HG02798 (cell line): ENCODE measurements at regions not wholly inside any gene's neighbourhood (a gene's known extent, or its start where the extent isn't known, plus 50 kb on each side); places are given as distances from the start of the nearest gene placed in this dataset.

Experiments
- ATAC-seq: cut with Tn5 transposase; IDR thresholded peaks from one replicate; pipeline ENCODE4 v1.9.1; 2021; ENCODE audit warnings: mild to moderate bottlenecking; ENCODE audit not compliant: unreplicated experiment, poor library complexity

DNA sequence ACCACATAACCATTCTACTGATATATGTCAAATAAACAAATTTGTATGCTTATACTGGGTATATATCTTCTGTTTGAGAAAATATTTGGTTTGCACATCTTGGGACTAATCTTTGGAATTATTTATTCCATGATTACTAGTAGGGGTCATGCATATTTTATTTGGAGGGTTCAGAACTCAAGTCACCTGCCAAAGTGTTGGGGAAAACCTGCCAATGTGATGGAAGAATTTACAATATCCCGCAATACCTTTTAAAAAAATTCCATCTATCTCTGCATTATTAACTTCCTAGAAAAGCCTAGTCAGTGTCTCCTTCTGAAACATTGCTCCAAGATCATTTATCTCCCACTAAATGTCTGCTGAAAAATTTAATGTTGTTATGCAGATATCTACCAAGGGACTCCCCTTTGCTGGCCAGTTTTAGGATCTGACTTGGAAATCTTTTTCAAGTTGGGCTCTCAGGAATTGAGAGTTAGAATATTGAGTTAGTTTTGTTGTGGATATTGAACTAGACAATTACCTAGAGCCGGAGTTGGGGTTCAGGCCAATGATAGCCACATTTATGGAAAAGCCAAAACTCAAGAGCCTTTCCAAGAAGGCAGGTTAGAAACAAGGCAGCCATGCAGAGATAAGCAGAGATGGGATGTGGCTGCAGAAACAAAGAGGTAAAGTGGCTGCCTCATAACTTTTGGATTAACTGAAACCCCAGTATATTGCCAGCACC, 425.2 kb downstream of the ADAMTS20 start:
- ATAC-seq: no peak

- no peak for ATAC-seq
Observed at GRCh38 chr12:43123461-43123860, 428.5 kb downstream of the ADAMTS20 start.

- no peak for ATAC-seq
Observed at GRCh38 chr12:43120150-43120549, 431.9 kb downstream of the ADAMTS20 start.

DNA sequence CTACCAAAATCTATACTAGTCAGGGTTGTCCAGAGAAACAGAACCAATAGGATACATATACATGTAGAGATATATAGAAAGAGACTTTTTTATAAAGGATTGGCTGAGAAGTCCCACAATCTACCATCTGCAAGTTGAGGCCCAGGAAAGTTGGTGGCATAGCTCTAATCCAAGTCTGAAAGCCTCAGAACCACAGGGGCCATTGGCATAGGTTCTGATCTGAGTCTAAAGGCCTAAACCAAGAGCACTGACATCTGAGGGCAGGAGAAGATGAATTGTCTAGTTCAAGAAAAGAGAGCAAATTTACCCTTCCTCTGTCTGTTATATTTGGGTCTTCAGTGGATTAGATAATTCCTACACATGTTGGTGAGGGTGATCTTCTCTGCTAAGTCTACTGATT, 433.1 kb downstream of the ADAMTS20 start:
- no peak for ATAC-seq

DNA sequence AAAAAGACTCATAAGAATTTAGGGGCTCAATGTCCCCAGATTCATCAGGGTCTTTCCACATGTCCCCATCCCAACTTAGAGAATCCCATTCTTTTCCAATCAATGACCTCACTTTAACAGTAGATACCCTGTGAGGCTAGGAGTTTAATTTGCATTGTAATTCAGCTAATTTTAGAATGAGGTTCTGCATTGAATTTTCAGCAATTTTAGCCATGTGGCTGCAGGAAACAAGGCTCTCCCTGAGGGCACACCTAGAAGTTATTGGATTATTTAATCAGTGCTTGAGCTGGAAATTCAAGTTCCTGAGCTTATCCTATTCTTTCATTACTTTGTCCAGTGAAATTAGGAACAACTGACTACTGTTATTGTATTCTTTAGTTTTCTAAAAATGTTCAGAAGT, 433.8 kb downstream of the ADAMTS20 start:
- ATAC-seq: no peak

GRCh38 chr12:43117226-43117930, 434.6 kb downstream of the ADAMTS20 start:
- ATAC-seq: no peak

GRCh38 chr12:43115441-43116160, 436.4 kb downstream of the ADAMTS20 start:
- no peak for ATAC-seq

DNA sequence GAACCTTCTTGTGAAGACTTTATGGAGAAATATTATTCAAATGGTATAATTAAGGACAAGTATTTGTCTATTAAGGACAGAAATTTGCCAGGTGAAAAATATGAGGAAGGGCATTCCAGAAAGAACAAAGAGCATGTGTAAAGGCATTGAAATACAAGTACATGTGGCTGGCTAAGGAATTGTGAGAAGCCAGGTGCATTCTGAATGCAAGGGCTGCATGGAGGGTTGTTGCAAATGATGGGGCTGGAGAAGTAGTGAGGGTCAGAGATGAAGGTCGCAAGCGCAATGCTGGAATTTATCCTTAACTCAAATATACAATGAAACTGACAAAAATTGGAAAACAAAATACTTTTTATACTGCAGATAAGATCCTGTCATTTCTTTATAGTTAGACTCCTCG, 437.7 kb downstream of the ADAMTS20 start:
- ATAC-seq: no peak

GRCh38 chr12:43113616-43114015, 438.4 kb downstream of the ADAMTS20 start:
- ATAC-seq: no peak

- no peak for ATAC-seq
Observed at GRCh38 chr12:43113135-43113534, 438.9 kb downstream of the ADAMTS20 start.

- ATAC-seq: no peak
Observed at GRCh38 chr12:43112101-43112920, 439.7 kb downstream of the ADAMTS20 start.

DNA sequence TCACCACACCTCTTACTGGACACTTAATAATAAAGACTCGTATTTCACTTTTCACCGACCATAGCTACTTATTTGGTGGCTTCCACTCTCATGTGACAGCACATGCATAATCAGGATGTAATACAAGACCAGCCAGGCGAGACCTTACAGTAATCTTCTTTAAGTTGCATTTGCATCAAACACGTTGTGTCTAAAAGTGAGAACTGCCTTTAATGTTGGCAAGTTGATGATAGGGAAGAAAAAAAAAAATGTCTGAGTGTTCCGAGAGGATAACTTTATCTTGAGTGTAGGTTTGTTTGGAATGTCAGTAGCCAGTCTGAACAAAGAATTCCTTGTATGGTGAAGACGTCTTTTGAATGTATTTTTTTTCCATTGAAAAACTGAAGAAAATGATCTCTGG, 440.4 kb downstream of the ADAMTS20 start:
- ATAC-seq: no peak

GRCh38 chr12:43109631-43110345, 442.2 kb downstream of the ADAMTS20 start:
- ATAC-seq: no peak

DNA sequence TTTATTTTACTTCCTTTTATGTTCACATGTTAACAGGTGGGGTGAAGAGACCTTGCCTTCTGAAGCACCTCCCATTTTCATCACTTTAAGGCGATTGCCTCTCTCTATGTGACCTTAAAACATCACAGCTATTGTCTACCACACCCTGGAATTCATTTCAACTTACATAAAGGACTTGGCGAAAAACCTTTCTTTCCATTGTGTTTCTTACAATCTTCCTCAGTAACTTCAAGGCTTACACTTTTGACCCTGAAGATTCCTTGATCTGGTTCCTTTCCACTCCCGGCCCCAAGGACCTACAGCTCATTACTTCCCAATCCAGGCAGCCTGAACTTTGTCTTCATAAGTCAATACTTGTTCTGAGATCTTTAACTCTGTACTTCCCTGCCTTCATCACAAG, 443.3 kb downstream of the ADAMTS20 start:
- ATAC-seq: no peak

GRCh38 chr12:43107026-43107775, 444.8 kb downstream of the ADAMTS20 start:
- ATAC-seq: no peak

GRCh38 chr12:43106355-43106754, 445.6 kb downstream of the ADAMTS20 start:
- no peak for ATAC-seq

DNA sequence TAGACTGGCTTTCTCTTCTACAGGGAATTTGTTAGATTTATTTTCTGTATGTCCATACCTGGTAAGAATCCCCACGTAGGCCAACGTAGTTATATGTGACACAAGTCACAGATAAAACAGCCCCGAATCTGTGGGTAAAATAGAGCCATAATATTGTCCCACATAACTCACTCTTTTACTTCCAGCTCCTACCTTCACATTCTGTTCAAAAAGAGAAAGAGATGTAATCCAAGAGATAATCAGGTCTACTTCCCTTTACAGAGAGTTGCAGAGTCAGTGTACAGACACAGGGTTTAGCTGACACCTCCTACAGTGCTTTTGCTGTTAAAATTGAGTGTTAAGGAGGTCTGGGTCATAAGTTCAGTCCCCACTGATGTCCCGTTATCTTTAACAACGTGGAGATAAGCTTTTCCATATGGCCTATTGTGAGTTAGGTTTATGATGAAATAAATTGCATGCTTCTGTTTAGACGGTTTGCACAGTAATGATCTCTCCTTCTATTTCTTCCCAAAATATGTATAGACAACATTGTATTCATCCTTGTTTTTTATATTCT, 446.5 kb downstream of the ADAMTS20 start:
- no peak for ATAC-seq

DNA sequence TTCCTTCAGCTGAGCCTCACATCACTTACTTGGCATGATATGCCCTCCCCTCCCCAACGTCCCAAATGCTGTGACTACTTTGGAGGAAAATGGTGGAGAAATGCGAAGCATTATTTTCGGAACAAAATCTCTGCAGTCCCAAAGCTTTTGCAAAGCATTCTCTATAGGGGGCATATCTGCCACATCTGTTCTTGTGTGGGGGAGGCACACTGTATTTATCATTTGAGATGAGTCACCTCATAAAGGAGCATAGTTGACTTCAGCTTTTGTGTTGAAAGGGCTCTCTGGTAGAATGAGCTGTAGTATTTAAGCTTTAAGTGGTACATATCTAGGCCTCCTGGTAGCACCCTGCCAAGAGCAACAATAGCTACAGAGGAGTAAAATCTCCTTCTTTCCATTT, 447.5 kb downstream of the ADAMTS20 start:
- ATAC-seq: no peak

- ATAC-seq: no peak
Observed at GRCh38 chr12:43103866-43104265, 448.1 kb downstream of the ADAMTS20 start.
